Lung (tissue), 11 donors: ENCODE measurements at regions not wholly inside any gene's neighbourhood (a gene's known extent, or its start where the extent isn't known, plus 50 kb on each side); places are given as distances from the start of the nearest gene placed in this dataset.

Experiments used
- ATAC-seq: fragments of 200-7000 bp; cut with Tn5 transposase; one replicate; pipeline ENCODE4 v1.9.1; 2020; ENCODE audit warnings: moderate number of reproducible peaks; ENCODE audit not compliant: insufficient read depth, low FRiP score
- DNase-seq, 3 donors: peaks; one replicate each; pipeline ENCODE4 v3.0.0-alpha.2; 2013 to 2017
- H3K27ac ChIP-seq, 2 donors: one replicate each; pipeline ENCODE4 v1.5.1; 2013; ENCODE audit warnings: mild to moderate bottlenecking in 2 of 2, moderate library complexity in 2 of 2, control low read depth in 1 of 2, inconsistent platforms in 1 of 2, low read depth in 1 of 2, low read length in 1 of 2
- H3K27me3 ChIP-seq, 3 donors: one replicate each; pipeline ENCODE4 v1.5.1; 2013; ENCODE audit warnings: low read length in 2 of 3; ENCODE audit not compliant: control insufficient read depth in 3 of 3, insufficient read depth in 3 of 3
- H3K36me3 ChIP-seq, 4 donors: one replicate each; pipeline ENCODE4 v1.5.1; 2013; ENCODE audit warnings: low read length in 4 of 4, mild to moderate bottlenecking in 1 of 4, moderate library complexity in 1 of 4; ENCODE audit not compliant: control insufficient read depth in 4 of 4, insufficient read depth in 4 of 4
- H3K4me1 ChIP-seq, 5 donors: one replicate each; pipeline ENCODE4 v1.5.1; 2013; ENCODE audit warnings: low read length in 5 of 5, mild to moderate bottlenecking in 2 of 5, moderate library complexity in 1 of 5; ENCODE audit not compliant: control insufficient read depth in 5 of 5, insufficient read depth in 5 of 5
- H3K4me3 ChIP-seq: one replicate; pipeline ENCODE4 v1.5.1; 2013; ENCODE audit warnings: mild to moderate bottlenecking, control low read depth, moderate library complexity
- H3K9ac ChIP-seq, 2 donors: one replicate each; pipeline ENCODE4 v1.5.1; 2013; ENCODE audit warnings: low read length in 2 of 2, control low read depth in 1 of 2; ENCODE audit not compliant: insufficient read depth in 1 of 2
- H3K9me3 ChIP-seq, 4 donors: one replicate each; pipeline ENCODE4 v1.5.1; 2013; ENCODE audit warnings: low read length in 3 of 4, mild to moderate bottlenecking in 1 of 4, moderate library complexity in 1 of 4; ENCODE audit not compliant: control insufficient read depth in 4 of 4, insufficient read depth in 3 of 4
- whole genome bisulfite sequencing, 2 donors: extraction: QIAGEN DNeasy Blood & Tissue Kit; methylation state at CpG; one replicate each; pipeline ENCODE4 v1.1.7; 2013; 5-methylcytosine and 5-hydroxymethylcytosine counted together
- TF ChIP-seq, protein P1 (sequence below): IDR thresholded peaks from 2 replicates; pipeline ENCODE4 v1.5.1; 2012; ENCODE audit warnings: mild to moderate bottlenecking; ENCODE audit errors: control extremely low read depth, extremely low read depth
- donor health status: control.
- donor health status: control.
- donor health status: Bipolar disorder and iron deficiency.
- donor health status: healthy.
- donor health status: DM: yes; HTN: yes; CAD: no.

DNA sequence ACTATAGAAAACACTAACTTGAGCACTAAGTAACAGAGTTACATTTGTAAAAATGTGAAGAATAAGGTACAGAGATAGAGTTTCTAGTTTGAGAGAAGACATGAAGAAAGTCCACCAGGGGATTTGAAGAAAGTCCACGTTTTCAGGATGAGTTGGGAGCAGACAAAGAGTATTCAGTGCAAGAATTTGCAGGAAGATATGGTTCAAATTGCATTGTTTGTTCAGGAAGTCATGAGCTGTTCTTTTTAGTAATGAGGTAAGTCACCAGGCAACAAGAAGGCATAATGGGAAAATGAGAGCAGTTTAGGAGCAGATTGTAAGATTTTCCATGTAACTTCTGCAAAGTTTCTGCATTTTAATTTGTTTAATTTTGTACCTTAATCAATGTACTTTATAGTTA, 618.0 kb downstream of the DACH1 start:
- H3K4me1 ChIP-seq, result peaks cover 0 to 10% (median 0%) of the 10 kb centered on the region in 5 donors
- WGBS, 2 donors, result 51 to 53% methylated on average over 1 of the region's 1 CpG
- no peaks in the 10 kb centered on the region for H3K36me3 ChIP-seq
- H3K27ac ChIP-seq, result no peak overlapping the region
- no peak overlapping the region for H3K4me3 ChIP-seq
- H3K9ac ChIP-seq, result no peak overlapping the region
- TF ChIP-seq, protein P1, sequence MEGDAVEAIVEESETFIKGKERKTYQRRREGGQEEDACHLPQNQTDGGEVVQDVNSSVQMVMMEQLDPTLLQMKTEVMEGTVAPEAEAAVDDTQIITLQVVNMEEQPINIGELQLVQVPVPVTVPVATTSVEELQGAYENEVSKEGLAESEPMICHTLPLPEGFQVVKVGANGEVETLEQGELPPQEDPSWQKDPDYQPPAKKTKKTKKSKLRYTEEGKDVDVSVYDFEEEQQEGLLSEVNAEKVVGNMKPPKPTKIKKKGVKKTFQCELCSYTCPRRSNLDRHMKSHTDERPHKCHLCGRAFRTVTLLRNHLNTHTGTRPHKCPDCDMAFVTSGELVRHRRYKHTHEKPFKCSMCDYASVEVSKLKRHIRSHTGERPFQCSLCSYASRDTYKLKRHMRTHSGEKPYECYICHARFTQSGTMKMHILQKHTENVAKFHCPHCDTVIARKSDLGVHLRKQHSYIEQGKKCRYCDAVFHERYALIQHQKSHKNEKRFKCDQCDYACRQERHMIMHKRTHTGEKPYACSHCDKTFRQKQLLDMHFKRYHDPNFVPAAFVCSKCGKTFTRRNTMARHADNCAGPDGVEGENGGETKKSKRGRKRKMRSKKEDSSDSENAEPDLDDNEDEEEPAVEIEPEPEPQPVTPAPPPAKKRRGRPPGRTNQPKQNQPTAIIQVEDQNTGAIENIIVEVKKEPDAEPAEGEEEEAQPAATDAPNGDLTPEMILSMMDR, result no peak
- no peaks in the 10 kb centered on the region for H3K27me3 ChIP-seq
- no peak for ATAC-seq
- DNase-seq, result no peak
- H3K9me3 ChIP-seq, result no peaks in the 10 kb centered on the region

DNA sequence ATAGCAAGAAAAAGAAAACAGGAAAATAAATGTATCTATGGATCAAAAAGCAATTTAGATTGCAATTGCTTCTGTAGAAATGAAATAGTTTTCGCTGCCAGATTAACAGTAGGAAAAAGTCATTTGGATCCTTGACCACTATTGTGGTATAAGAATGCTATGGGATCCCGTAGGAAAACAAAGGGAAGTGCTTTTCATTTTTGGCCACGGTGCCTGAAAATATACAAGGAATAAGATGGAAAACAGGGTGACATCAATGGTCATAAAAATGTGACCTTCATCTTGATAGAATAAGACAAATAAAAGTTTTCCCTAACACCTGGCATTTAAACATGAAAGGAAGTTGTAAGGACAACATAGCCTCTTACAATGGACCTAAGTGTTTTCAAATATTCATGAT, 622.8 kb downstream of the DACH1 start:
- no peak overlapping the region for H3K27ac ChIP-seq
- TF ChIP-seq, protein P1, result no peak
- H3K36me3 ChIP-seq, result no peaks in the 10 kb centered on the region
- no peaks in the 10 kb centered on the region for H3K9me3 ChIP-seq
- no peaks in the 10 kb centered on the region for H3K27me3 ChIP-seq
- H3K4me3 ChIP-seq, result no peak overlapping the region
- 61 to 73% methylated on average over 3 of the region's 3 CpGs for WGBS, 2 donors
- H3K9ac ChIP-seq, result no peak overlapping the region
- no peak for DNase-seq
- H3K4me1 ChIP-seq, result peaks cover 0 to 28% (median 10%) of the 10 kb centered on the region in 5 donors
- no peak for ATAC-seq

DNA sequence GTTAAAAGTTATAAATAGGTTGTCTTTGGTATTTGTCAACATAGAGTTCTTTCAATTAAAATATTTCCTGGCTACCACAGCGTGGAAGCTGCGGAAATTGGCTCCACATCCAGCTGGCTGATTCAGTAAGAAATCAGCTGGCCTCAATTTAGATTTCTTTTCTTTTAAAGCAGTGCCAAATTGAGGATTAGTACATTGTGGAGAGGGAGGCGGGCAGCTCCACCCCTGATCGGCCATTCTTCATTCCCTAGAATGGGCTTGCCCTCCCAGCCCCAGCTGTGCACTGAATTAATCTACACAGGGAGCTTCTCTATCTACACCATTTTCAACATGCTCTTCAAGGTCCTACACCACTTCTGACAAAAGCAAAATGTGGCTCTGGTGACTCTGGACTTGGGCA, 624.8 kb downstream of the DACH1 start:
- ATAC-seq, result no peak
- WGBS, 2 donors, result 52 to 79% methylated on average over 4 of the region's 4 CpGs
- peaks cover 0 to 28% (median 10%) of the 10 kb centered on the region in 5 donors for H3K4me1 ChIP-seq

More for the DNA sequence above, 624.8 kb downstream of the DACH1 start:
- Histone ChIP-seq H3K36me3 (no peaks in the 10 kb centered on the region), H3K4me3 (no peak overlapping the region), H3K9ac (peak overlapping the region in 1 of 2 donors; percentile 49), H3K27ac (no peak overlapping the region), H3K9me3 (no peaks in the 10 kb centered on the region), H3K27me3 (no peaks in the 10 kb centered on the region)
- DNase-seq, result peak; percentile 79 to 92 (median 90)
- TF ChIP-seq, protein P1, result no peak
